KMS-11 (cell line): ENCODE measurements at regions not wholly inside any gene's neighbourhood (a gene's known extent, or its start where the extent isn't known, plus 50 kb on each side); places are given as distances from the start of the nearest gene placed in this dataset.

Experiments
- H2AFZ ChIP-seq: fragments of 200-600 bp; sonication (generic); 2 replicates; pipeline ENCODE4 v1.6.1; 2016; ENCODE audit warnings: antibody characterized with exemption, mixed run types, low read depth
- H3K27ac ChIP-seq: fragments of 200-600 bp; sonication (generic); 2 replicates; pipeline ENCODE4 v1.6.1; 2016; ENCODE audit warnings: mild to moderate bottlenecking, mixed run types
- H3K27me3 ChIP-seq: fragments of 200-600 bp; sonication (generic); 2 replicates; pipeline ENCODE4 v1.6.1; 2017; ENCODE audit warnings: mild to moderate bottlenecking, low read depth, mixed run types, moderate library complexity; ENCODE audit not compliant: insufficient read depth
- H3K36me3 ChIP-seq: fragments of 200-600 bp; sonication (generic); 2 replicates; pipeline ENCODE4 v1.6.1; 2017; ENCODE audit warnings: mild to moderate bottlenecking, mixed run types; ENCODE audit not compliant: insufficient read depth
- H3K4me1 ChIP-seq: fragments of 200-600 bp; sonication (generic); 2 replicates; pipeline ENCODE4 v1.6.1; 2016; ENCODE audit warnings: mild to moderate bottlenecking, low read depth, mixed run types; ENCODE audit not compliant: poor library complexity, severe bottlenecking
- H3K4me2 ChIP-seq: fragments of 200-600 bp; sonication (generic); 2 replicates; pipeline ENCODE4 v1.7.0; 2016; ENCODE audit warnings: mild to moderate bottlenecking, mixed run types
- H3K4me3 ChIP-seq: fragments of 200-600 bp; sonication (generic); IDR thresholded peaks from 2 replicates; pipeline ENCODE4 v1.6.1; 2017; ENCODE audit warnings: low read depth, low read length, mixed read lengths; ENCODE audit not compliant: insufficient read depth
- H3K79me2 ChIP-seq: fragments of 200-600 bp; sonication (generic); 2 replicates; pipeline ENCODE4 v1.6.1; 2016; ENCODE audit warnings: low read depth, mixed run types; ENCODE audit not compliant: insufficient read depth
- H3K9ac ChIP-seq: fragments of 200-600 bp; sonication (generic); 2 replicates; pipeline ENCODE4 v1.6.1; 2016; ENCODE audit warnings: mild to moderate bottlenecking, mixed run types
- H4K20me1 ChIP-seq: fragments of 200-600 bp; sonication (generic); 2 replicates; pipeline ENCODE4 v1.6.1; 2016; ENCODE audit warnings: mild to moderate bottlenecking, mixed run types; ENCODE audit not compliant: insufficient read depth
- CTCF ChIP-seq: fragments of 200-600 bp; sonication (generic); conservative IDR thresholded peaks from 2 replicates; pipeline ENCODE4 v1.6.1; 2017; ENCODE audit warnings: low read depth, mild to moderate bottlenecking, antibody characterized with exemption, low read length, moderate library complexity, mixed read lengths

GRCh38 chr4:132312521-132312920 is 836.6 kb upstream of the PCDH10 start:
- no peaks in the 10 kb centered on the region for H3K36me3 ChIP-seq
- no peak overlapping the region for H2AFZ ChIP-seq
- H3K9ac ChIP-seq = no peak overlapping the region
- H4K20me1 ChIP-seq = no peaks in the 10 kb centered on the region
- H3K4me2 ChIP-seq = no peak overlapping the region
- H3K27ac ChIP-seq = no peak overlapping the region
- no peaks in the 10 kb centered on the region for H3K27me3 ChIP-seq
- H3K4me1 ChIP-seq = no peaks in the 10 kb centered on the region
- no peak for TF ChIP-seq CTCF
- no peaks in the 10 kb centered on the region for H3K79me2 ChIP-seq
- H3K4me3 ChIP-seq = no peak overlapping the region

- H3K27me3 ChIP-seq = no peaks in the 10 kb centered on the region
- H2AFZ ChIP-seq = no peak overlapping the region
- no peak overlapping the region for H3K4me2 ChIP-seq
- H4K20me1 ChIP-seq = no peaks in the 10 kb centered on the region
- H3K4me3 ChIP-seq = no peak overlapping the region
- H3K79me2 ChIP-seq = no peaks in the 10 kb centered on the region
- TF ChIP-seq CTCF = no peak
- H3K36me3 ChIP-seq = no peaks in the 10 kb centered on the region
- H3K27ac ChIP-seq = no peak overlapping the region
- no peaks in the 10 kb centered on the region for H3K4me1 ChIP-seq
- H3K9ac ChIP-seq = no peak overlapping the region
Observed at GRCh38 chr4:132313852-132314251, 835.2 kb upstream of the PCDH10 start.

- no peak for TF ChIP-seq CTCF
- Histone ChIP-seq H3K27ac (no peak overlapping the region), H4K20me1 (no peaks in the 10 kb centered on the region), H3K36me3 (no peaks in the 10 kb centered on the region), H3K79me2 (no peaks in the 10 kb centered on the region), H3K4me1 (no peaks in the 10 kb centered on the region), H3K9ac (no peak overlapping the region), H3K27me3 (no peaks in the 10 kb centered on the region), H2AFZ (no peak overlapping the region), H3K4me2 (no peak overlapping the region), H3K4me3 (no peak overlapping the region)
Observed at GRCh38 chr4:132316738-132317137, 832.4 kb upstream of the PCDH10 start.

GRCh38 chr4:132317923-132318322 is 831.2 kb upstream of the PCDH10 start:
- Histone ChIP-seq H3K4me3 (no peak overlapping the region), H3K36me3 (no peaks in the 10 kb centered on the region), H3K27ac (no peak overlapping the region), H3K27me3 (no peaks in the 10 kb centered on the region), H3K79me2 (no peaks in the 10 kb centered on the region), H3K4me2 (no peak overlapping the region), H4K20me1 (no peaks in the 10 kb centered on the region), H2AFZ (no peak overlapping the region), H3K9ac (no peak overlapping the region), H3K4me1 (no peaks in the 10 kb centered on the region)
- TF ChIP-seq CTCF = no peak

- H3K4me2 ChIP-seq = no peak overlapping the region
- no peak overlapping the region for H3K27ac ChIP-seq
- no peak for TF ChIP-seq CTCF
- no peaks in the 10 kb centered on the region for H4K20me1 ChIP-seq
- H3K9ac ChIP-seq = no peak overlapping the region
- no peaks in the 10 kb centered on the region for H3K36me3 ChIP-seq
- no peak overlapping the region for H3K4me3 ChIP-seq
- no peaks in the 10 kb centered on the region for H3K79me2 ChIP-seq
- no peak overlapping the region for H2AFZ ChIP-seq
- H3K27me3 ChIP-seq = no peaks in the 10 kb centered on the region
- H3K4me1 ChIP-seq = no peaks in the 10 kb centered on the region
Observed at GRCh38 chr4:132328761-132329160, 820.3 kb upstream of the PCDH10 start.
